ENCODE measurements at regions not wholly inside any gene's neighbourhood (a gene's known extent, or its start where the extent isn't known, plus 50 kb on each side); places are given as distances from the start of the nearest gene placed in this dataset.

- no peak for TF ChIP-seq CTCF (IDR thresholded peaks at IDR 0.05)
- no peak for TF ChIP-seq POLR2A (IDR thresholded peaks at IDR 0.05)
These were observed 111.7 kb upstream of the KCNJ15 start for GRCh38 chr21:38145104-38145503.

Data from heart left ventricle (tissue), 13 donors.